HG03565 (cell line): ENCODE measurements at regions not wholly inside any gene's neighbourhood (a gene's known extent, or its start where the extent isn't known, plus 50 kb on each side); places are given as distances from the start of the nearest gene placed in this dataset.

ENCODE experiments used
- ATAC-seq: cut with Tn5 transposase; IDR thresholded peaks from one replicate; pipeline ENCODE4 v1.9.1; 2021; ENCODE audit warnings: mild to moderate bottlenecking, moderate library complexity; ENCODE audit not compliant: unreplicated experiment

DNA sequence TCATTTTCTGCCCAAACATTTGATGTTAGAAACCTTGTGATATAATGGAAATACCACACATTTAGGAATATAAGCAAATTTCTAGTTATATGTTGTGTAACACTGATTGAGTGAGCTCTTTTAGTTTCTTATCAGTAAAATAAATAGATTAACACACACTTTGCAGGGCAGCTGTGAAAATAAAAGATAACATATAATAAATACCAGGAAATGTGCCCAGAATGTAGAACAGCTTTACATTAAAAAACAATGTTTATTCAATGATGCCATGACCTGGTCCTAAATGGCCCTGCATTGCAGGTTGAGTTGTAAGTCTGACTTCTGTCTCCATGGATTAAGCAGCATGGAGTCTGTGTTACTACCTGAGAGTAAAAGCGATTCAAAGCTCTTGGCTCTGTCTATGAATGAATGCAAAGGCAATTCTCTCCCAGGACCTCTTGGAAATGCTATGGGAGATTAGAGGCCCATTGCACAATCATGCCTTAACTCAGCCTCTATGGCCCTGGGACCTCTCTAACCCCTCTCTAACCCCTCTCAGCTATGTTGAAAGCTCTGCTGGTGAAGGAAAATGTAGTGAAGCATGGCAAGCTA is 296.0 kb upstream of the ACTBL2 start:
- ATAC-seq, result no peak

DNA sequence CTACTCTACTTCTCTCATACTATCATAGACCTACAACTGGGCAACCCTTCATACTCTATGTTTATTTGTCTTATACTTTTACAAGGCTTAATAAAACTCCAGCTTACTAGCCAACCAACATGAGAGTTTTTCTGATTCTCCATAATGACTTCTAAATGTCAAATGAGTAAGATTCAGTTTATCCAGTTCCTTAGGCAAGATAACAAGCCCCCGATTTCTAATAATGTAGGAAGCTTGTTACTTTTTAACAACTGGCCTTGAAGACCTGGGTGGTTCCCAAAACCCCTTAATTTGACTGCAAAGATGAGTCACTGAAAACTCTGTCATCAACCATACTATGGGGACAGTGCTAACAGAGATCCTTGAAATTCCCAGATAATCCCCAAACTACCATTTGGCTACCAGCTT is 294.6 kb upstream of the ACTBL2 start:
- ATAC-seq, result no peak

DNA sequence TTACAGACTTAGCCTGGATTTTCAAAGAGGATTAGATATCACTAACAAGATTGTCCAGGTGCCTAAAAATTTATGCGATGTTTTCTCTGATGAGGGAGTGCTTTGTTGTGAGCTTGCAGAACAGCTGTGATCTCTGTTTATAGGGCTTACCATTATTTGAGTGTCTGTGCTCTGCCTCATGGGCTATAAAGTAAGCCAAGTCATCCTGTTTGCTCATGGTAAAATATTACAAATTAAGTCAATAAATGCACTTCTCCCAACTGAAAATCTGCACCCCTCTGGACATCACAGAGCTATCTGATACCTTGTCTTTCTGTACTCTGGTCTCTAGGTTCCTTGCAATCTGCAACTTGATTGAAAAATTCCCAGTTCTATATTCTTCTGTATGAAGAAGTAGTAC is 293.4 kb upstream of the ACTBL2 start:
- no peak for ATAC-seq

DNA sequence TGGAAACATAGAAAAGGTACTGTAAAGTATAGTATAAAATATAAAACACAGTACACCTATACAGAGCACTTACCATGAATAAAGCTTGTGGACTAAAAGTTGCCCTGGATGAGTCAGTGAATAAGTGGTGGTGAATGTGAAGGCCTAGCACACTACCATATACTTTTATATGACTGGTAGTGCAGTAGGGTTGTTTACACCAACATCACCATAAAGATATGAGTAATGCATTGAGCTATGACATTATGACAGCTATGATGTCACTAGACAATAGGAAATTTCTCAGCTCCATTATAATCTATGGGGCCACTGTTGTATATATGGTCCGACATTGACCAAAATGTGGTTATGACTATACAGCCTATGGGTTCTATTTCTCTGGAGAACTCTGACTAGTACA is 291.8 kb upstream of the ACTBL2 start:
- ATAC-seq, result no peak

DNA sequence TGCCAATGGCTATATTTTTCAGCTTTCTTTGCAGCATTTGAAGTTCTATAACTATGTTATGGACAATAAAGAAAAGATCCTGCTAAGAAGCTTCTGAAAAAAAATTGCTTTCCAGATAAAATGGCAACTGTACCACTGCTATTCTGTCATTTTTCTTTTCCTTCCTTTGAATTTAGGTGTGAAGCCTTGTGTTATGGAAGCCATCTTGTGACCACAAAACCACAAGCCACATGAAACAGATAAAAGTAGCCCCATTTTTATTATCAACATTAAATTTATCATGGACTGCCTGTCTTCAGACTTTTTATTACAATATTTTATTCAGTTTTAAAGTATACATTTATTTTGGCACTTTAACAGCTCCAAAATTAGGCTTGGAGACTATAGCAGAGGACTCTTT is 289.9 kb upstream of the ACTBL2 start:
- ATAC-seq, result no peak

DNA sequence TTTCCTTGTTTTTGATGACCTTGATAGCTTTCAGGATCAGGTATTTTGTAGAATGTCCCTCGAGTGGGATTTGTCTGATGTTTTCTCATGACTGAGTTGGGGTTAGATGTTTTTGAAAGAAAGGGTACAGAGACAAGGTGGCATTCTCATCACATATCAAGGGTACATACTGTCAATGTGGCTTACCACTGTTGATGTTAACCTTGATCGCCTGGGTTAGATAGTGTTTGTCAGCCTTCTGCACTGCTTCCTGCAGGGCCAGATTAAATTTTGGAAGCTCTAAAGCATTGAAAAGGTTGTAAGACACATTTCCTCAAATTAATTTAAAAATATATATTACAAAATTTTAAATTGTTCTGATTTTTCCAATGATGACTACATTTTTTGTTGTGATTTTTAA is 287.4 kb upstream of the ACTBL2 start:
- no peak for ATAC-seq

DNA sequence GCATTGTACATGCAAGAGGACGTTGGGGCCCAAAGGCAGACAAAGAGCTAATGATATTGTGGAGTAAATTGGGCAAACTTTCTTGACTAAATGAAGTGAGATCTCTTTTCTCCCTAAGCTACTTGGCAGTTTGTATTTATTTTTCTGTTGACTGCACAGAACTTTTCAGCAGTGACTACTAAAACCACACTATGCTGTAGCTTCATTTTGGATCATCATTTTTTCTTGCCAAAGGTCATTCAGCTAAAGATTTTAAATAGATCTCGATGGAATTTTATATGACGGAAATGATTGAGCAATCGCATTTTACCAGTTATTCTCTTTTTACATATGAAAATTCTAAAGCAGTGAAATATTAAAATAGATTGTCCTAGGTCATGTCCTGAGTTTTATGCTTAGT is 286.1 kb upstream of the ACTBL2 start:
- no peak for ATAC-seq

DNA sequence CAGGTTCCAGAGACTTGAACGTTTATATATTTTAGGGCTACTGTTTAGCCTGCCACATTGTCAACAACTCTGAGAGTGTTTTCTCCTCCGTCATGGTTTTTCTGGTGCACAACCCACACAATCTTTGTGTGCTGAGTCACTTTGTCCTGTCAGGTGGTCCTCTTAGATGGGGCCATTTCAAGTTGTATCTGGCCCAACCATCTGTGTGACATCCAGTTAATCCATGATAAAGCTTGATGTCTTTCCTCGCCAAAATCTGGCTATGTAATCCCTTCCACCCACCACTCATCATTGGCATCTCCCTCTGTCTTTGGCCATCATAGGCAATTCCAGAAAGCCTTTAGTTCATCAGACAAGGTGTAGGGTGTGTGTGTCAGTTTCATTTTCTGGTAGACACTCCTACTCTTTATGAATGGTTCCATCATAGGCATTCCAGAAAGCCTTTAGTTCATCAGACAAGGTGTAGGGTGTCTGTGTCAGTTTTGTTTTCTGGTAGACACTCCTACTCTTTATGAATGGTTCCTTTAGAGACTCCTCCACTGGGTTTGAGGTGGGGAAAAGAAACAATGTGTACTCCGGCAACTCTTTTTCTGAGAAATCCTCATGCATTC is 282.0 kb upstream of the ACTBL2 start:
- no peak for ATAC-seq

DNA sequence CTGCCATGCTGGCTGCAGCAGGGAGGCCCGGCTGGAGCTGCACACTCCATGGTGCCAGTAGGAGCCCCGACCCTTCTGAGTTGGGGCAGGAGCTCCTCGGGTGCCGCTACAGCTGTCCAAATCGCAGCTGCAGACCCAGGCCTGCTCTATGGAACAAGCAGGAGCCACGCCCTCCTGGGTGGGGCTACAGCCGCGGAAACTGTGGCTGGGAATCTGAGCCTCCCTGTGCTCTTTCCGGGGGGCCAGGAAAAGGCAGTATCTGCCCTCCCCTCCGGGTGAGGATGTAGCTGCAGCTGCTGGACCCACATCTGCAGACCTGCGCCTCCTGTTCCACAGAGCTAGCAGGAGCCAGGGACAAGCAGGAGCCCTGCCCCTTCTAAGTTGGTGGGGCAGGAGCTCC is 278.9 kb upstream of the ACTBL2 start:
- ATAC-seq, result no peak

DNA sequence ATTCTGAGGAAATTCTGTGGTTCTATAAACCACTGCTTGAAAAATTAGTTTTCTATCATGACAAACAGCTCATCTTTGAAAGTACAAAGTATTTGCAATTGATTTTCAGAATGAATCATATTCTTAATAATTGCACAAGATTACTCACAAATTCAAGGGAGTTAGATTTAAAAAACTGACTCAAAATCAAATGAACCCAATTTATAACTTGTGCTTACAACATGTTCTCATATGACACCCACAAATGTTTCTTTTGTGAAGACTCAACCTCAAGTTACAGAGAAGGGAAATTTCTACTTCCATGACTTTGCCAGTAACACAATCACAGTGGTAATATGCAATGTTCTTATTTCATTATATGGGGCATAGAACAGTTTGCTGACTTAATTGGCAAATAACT is 272.0 kb upstream of the ACTBL2 start:
- no peak for ATAC-seq

DNA sequence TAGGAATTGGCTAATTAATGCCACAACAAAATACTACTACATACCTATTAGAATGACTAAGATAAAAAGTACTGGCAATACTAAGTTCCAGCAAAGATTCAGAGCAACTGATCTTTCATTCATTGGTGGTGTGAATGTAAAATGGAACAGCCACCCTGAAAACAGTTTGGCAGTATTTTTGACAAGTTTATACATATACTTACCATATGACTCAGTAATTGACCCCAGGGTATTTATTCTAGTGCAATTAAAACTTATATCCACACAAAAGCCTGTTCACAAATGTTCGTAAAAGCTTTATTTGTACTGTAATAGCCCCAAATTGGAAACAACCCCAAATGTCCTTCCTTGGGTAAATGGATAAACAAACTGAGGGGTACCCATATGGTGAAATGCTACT is 270.8 kb upstream of the ACTBL2 start:
- ATAC-seq, result no peak

DNA sequence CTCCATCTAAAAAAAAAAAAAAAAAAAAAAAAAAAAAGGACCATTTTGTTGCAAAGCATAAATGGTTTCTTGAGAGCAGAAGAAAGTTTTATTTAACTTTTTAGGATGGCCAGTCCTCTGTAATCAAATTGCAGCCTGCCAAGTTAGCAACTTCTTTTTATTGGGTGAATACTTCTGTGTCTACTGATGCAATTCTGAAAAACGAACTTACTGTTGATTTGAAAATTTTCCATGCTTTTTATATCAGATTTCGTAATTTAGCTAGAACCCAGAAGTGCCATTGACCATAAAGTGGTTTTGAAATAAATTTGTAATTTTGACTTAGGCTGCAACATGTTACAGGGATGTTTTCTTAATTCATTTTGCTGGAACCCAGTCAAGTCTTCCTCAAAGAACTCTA is 269.1 kb upstream of the ACTBL2 start:
- no peak for ATAC-seq

DNA sequence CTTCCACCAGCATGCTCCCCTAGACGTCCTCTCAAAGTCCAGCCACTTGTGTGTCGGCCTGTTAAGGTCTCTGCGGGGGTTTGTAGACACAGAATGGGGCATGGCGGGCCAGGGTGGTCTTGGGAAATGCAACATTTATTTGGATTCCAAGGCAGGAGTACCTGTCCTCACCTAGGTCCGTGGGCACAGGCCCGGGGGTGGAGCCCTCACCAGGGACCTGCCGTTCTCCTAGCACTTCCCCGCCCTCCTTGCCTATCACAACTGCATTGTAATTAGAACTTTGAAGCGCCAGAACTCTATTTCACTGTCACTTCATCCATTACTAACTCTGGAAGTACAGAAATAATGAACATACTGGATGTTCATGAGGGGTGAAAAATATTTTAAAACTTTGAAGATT is 268.3 kb upstream of the ACTBL2 start:
- ATAC-seq, result no peak

DNA sequence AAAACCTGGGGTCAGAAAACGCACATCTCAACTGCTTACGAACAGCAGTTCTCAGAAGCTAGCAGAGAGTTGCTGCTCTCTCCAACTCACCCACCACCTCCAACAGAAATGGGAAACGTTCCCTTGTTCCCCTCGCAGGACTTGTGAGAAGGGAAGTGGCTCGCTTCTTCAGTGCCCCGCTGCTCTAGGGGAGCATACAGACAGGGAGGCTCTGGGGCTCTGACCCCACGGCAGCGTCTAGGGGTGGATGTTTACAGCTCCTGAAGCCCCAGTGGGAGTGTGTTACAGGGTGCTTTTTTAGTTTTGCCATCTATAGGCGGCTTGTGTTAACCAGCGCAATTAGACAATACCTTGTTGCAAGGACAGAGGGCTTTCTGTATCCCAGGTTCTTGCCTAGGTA is 267.7 kb upstream of the ACTBL2 start:
- no peak for ATAC-seq

DNA sequence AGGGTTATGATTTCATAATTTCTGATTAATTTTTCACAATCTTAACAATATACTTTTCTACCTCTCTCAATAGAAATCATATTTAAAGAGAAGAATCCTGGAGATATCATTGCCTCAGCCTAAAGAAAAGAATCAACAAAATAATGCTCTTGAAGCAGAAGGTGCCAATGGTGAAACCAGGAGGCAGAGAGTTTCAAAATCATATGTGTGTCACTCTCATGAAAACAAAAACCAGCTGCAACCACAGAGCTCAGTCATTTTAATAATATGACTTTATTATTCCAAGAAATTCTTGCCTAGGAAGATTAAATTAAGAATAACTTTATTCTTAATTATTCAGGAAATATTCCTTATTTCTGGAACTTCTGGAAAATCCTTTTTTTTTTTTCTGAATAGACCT is 266.8 kb upstream of the ACTBL2 start:
- no peak for ATAC-seq

DNA sequence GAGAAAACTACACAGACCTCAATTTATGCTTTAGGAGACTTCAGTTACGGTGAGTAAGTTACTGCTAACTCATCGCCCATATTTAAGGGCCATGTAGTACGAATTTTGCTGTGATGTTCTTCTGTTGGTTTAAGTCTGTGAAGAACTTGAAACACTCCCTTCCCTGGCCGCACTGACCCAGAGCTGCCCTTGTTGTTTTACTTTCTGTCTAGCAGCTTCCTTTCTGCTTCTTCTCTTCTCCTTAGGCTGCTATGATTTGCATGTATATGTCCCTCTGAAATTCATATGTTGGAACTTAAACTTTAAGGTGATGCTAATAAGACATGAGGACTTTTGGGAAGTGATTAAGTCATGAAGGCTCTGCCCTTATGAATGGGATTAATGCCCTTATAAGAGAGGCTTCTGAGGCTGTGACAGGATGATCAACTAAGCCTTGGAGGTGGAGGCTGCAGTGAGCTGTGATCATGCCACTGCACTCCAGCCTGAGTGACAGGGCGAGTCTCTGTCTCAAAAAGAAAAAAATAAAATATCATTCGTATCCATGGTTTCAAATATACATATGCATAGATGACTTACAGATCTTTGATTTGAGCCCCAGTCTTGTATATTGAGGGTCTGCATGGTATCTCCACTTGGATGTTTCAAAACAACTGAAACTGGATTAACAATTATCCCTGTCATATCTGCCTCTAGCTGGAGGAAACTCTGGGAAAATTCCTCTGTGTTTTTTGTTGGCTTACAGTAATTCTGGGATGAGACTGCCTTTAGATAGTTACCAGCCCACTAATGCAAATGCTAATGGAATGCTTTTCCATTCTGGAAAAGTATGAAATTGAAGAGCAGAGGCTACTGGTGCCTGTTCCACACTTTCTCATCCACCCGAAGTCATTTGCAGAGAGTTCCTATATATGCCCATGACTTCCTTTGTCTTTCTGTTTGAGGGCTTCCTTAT is 263.4 kb upstream of the ACTBL2 start:
- no peak for ATAC-seq

DNA sequence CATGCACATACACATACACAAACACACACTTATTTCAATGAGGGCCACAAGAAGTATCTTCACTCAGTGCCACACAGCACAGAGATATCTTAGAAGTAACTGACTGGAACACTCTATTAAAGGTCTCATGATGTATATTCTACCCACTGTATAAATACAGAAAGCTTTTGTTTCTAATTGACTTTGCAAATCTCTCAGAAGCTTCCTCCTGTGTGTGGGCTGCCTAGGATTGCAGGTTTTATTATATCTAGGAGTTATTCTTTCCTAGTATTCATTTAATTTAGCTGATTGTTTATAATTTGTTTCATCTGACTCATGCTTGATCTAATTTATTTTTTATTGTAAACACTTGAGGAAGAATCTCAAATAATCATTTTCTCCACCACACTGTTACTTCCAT is 262.4 kb upstream of the ACTBL2 start:
- no peak for ATAC-seq

DNA sequence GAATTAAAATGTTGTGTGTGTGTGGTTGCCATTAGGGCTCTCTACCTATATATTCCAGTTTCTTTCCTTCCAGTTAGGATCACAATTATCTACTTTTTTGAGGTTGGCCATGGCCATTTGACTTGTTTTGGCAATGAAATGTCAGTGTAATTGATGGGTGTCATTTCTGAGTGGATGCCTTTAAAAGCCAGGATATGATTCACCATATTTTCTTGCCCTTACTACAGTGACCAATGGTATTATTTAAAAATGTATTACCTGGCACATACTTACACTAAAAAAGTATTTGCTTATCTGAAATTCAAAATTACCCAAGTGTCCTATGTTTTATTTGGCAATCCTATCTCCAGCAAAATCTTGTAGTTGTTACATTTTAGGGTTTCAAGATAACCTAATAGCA is 258.7 kb upstream of the ACTBL2 start:
- no peak for ATAC-seq

DNA sequence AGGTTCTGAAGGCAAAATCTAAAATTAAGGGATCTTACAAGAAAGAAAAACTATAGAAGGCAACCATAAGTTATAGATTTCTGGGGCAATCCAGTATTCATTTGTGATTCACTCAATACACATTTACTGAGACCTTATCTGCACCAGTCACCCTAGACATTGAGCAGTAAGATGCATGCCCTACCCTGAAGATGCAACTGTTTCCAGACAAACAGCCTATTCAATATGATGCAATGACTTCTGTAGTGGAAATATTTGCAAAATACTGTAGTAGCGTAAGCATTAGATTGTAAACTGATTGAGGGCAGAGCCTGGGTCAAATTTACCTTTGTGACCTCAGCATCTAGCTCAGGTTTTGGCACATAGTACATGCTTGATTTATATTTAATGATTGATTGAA is 256.2 kb upstream of the ACTBL2 start:
- no peak for ATAC-seq

DNA sequence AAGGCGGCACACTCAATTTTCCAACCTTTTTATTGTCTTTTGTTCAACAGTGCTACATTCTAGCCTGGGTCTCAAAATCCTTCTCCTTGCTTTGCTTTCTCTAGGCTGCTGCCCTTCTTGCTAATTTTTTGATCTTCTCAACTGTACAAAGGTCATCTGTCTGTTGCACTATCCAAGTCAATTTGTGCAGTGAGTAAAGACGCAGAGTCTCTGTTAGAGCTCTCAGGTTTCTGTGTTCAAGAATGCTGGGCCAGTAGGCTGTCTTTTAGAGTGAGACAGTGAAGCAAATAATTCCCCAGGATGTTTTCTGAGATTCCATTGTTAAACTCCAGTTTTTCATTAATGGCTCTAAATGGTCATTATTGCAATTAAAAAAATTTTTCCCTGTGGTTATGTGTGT is 255.7 kb upstream of the ACTBL2 start:
- ATAC-seq, result no peak

DNA sequence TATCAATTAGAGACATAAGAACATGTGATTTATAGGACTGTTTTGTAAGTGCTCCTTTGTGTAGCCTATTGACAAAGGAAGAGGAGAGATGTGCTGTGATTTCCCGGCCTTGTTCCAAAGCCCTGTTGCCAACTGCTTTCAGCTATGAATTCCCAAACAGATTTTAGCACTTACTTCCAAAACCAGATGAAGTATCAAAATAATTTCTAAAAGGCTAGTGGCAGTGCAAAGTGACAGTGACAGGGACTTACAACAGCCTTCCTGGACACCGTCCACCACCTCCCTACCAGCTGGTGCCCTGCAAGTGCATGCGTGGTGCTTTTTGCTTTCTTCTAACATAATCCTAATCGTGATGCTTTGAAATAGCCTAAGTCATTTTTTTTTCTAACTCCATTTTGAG is 254.1 kb upstream of the ACTBL2 start:
- no peak for ATAC-seq
